Activated naive CD4-positive, alpha-beta T cell treated with anti-CD3 and anti-CD28 coated beads, Interleukin-2, amount 50 U/mL, for 24 hours (primary cell): ENCODE measurements at regions not wholly inside any gene's neighbourhood (a gene's known extent, or its start where the extent isn't known, plus 50 kb on each side); places are given as distances from the start of the nearest gene placed in this dataset.

ENCODE experiments used
- H3K27ac Mint-ChIP-seq: one replicate; pipeline ENCODE4 v1.8.0; 2021; ENCODE audit warnings: mild to moderate bottlenecking, mixed read lengths
- H3K27me3 Mint-ChIP-seq: one replicate; pipeline ENCODE4 v1.8.0; 2021; ENCODE audit warnings: mixed read lengths
- H3K36me3 Mint-ChIP-seq: one replicate; pipeline ENCODE4 v1.8.0; 2021; ENCODE audit warnings: mixed read lengths
- H3K4me1 Mint-ChIP-seq: one replicate; pipeline ENCODE4 v1.8.0; 2021; ENCODE audit warnings: mixed read lengths
- H3K4me3 Mint-ChIP-seq: one replicate; pipeline ENCODE4 v1.8.0; 2021; ENCODE audit warnings: mild to moderate bottlenecking, mixed read lengths
- H3K9me3 Mint-ChIP-seq: one replicate; pipeline ENCODE4 v1.8.0; 2021; ENCODE audit warnings: mixed read lengths

GRCh38 chr1:88462488-88463261 lies 221.4 kb upstream of the PKN2 start:
- Mint-ChIP-seq H3K27me3 (peaks cover 21% of the 10 kb centered on the region), H3K36me3 (no peaks in the 10 kb centered on the region), H3K9me3 (no peaks in the 10 kb centered on the region), H3K4me1 (no peaks in the 10 kb centered on the region), H3K4me3 (no peak overlapping the region), H3K27ac (no peak overlapping the region)

GRCh38 chr1:88463401-88463985 lies 220.6 kb upstream of the PKN2 start:
- H3K27me3 Mint-ChIP-seq, result peaks cover 21% of the 10 kb centered on the region
- no peak overlapping the region for H3K4me3 Mint-ChIP-seq
- no peak overlapping the region for H3K27ac Mint-ChIP-seq
- H3K9me3 Mint-ChIP-seq, result no peaks in the 10 kb centered on the region
- no peaks in the 10 kb centered on the region for H3K36me3 Mint-ChIP-seq
- H3K4me1 Mint-ChIP-seq, result no peaks in the 10 kb centered on the region

DNA sequence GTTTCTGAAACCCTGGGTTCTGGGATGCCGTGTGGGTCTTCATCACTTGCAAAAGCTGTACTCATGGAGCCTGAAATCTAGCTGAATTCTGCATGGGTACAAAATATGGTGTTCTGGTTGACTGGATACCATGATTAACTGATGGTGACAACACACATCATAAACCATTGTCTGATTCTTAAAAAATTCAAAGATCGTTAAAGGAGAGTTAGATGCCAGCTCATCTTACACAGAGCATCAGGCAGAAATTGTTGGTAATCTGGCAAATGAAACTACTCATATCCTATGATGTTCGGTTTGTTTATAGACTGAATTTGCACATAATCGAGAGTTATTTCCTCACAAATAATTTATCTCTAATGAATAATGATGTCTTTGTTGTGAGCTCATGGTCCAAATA lies 218.1 kb upstream of the PKN2 start:
- no peaks in the 10 kb centered on the region for H3K36me3 Mint-ChIP-seq
- H3K4me1 Mint-ChIP-seq, result no peaks in the 10 kb centered on the region
- H3K27me3 Mint-ChIP-seq, result peaks cover 15% of the 10 kb centered on the region
- no peak overlapping the region for H3K27ac Mint-ChIP-seq
- no peaks in the 10 kb centered on the region for H3K9me3 Mint-ChIP-seq
- H3K4me3 Mint-ChIP-seq, result no peak overlapping the region

DNA sequence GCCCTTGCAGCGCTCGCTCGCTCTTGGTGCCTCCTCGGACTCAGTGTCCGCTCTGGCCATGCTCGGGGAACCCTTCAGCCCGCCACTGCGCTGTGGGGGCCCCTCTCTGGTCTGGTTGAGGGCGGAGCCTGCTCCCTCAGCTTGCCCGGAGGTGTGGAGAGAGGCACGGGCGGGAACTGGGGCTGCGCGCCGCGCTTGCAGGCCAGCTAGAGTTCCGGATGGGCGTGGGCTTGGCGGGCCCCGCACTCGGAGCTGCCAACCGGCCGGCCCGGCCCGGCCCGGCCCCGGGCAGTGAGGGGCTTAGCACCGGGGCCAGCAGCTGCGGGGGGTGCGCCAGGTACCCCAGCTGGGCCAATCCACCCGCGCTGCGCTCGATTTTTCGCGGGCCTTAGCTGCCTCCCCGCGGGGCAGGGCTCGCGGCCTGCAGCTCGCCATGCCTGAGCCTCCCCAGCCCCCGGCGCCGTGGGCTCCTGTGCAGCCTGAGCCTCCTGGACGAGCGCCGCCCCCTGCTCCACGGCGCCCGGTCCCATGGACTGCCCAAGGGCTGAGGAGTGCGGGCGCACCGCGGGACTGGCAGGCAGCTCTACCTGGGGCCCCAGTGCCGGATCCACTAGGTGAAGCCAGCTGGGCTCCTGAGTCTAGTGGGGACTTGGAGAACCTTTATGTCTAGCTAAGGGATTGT lies 217.0 kb upstream of the PKN2 start:
- Mint-ChIP-seq H3K27ac (no peak overlapping the region), H3K36me3 (no peaks in the 10 kb centered on the region), H3K27me3 (peaks cover 11% of the 10 kb centered on the region)

GRCh38 chr1:88472298-88472697 lies 211.8 kb upstream of the PKN2 start:
- Mint-ChIP-seq H3K4me3 (no peak overlapping the region), H3K9me3 (no peaks in the 10 kb centered on the region), H3K4me1 (no peaks in the 10 kb centered on the region), H3K27ac (no peak overlapping the region), H3K27me3 (no peaks in the 10 kb centered on the region), H3K36me3 (no peaks in the 10 kb centered on the region)

More for the DNA sequence above, 217.0 kb upstream of the PKN2 start:
- Mint-ChIP-seq H3K9me3 (no peaks in the 10 kb centered on the region), H3K4me3 (no peak overlapping the region), H3K4me1 (no peaks in the 10 kb centered on the region)

- Mint-ChIP-seq H3K9me3 (no peaks in the 10 kb centered on the region), H3K27ac (no peak overlapping the region)
These were observed 211.4 kb upstream of the PKN2 start for GRCh38 chr1:88472714-88473113.

GRCh38 chr1:88474555-88475304 lies 209.3 kb upstream of the PKN2 start:
- H3K27me3 Mint-ChIP-seq, result no peaks in the 10 kb centered on the region
- no peak overlapping the region for H3K27ac Mint-ChIP-seq
- no peaks in the 10 kb centered on the region for H3K9me3 Mint-ChIP-seq
- H3K4me1 Mint-ChIP-seq, result no peaks in the 10 kb centered on the region
- no peaks in the 10 kb centered on the region for H3K36me3 Mint-ChIP-seq
- H3K4me3 Mint-ChIP-seq, result no peak overlapping the region

More at GRCh38 chr1:88472714-88473113, 211.4 kb upstream of the PKN2 start:
- no peaks in the 10 kb centered on the region for H3K36me3 Mint-ChIP-seq
- no peaks in the 10 kb centered on the region for H3K4me1 Mint-ChIP-seq
- no peaks in the 10 kb centered on the region for H3K27me3 Mint-ChIP-seq
- H3K4me3 Mint-ChIP-seq, result no peak overlapping the region

DNA sequence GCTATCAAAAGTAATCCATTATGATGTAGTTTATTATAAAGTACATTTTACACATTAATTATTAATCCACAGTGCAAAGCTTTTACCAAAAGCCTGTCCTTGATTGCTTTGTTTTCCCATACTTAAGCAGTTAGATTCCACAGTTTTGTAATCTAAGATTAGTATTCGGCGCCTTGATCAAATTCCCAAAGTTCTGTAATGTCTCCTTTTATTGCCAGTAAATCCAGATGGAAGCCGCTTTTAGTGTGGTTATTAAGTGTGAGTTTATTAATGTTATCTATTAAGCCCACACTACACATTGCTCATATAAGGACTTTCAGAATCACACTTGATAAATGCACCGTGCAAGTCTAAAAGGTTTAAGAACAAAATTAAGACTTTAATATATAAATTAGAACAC lies 199.2 kb upstream of the PKN2 start:
- no peaks in the 10 kb centered on the region for H3K9me3 Mint-ChIP-seq
- H3K4me1 Mint-ChIP-seq, result no peaks in the 10 kb centered on the region
- H3K27ac Mint-ChIP-seq, result no peak overlapping the region
- H3K27me3 Mint-ChIP-seq, result peaks cover 23% of the 10 kb centered on the region
- no peak overlapping the region for H3K4me3 Mint-ChIP-seq
- no peaks in the 10 kb centered on the region for H3K36me3 Mint-ChIP-seq

GRCh38 chr1:88488237-88488636 lies 195.8 kb upstream of the PKN2 start:
- Mint-ChIP-seq H3K27me3 (peaks cover 16% of the 10 kb centered on the region), H3K36me3 (no peaks in the 10 kb centered on the region), H3K27ac (no peak overlapping the region), H3K4me3 (no peak overlapping the region), H3K9me3 (no peaks in the 10 kb centered on the region), H3K4me1 (no peaks in the 10 kb centered on the region)

DNA sequence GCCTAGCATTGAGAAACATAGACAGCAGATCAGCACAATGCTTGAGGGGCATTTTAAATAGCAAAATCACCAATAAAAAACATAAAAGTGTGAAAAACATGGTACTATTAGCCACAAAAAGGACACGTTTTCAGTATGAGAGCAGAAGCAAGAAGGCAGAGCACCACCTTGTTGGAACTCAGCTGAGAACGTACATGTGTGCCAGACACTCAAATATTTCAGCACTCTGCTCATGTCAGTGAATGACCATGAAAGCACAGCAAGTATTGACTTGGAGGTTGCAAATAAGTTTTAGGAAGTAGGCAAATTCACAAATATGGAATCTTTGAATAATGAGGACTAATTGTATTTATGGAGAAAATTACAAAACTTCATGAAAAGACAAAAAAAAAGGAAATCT lies 193.4 kb upstream of the PKN2 start:
- no peak overlapping the region for H3K4me3 Mint-ChIP-seq
- no peaks in the 10 kb centered on the region for H3K9me3 Mint-ChIP-seq

DNA sequence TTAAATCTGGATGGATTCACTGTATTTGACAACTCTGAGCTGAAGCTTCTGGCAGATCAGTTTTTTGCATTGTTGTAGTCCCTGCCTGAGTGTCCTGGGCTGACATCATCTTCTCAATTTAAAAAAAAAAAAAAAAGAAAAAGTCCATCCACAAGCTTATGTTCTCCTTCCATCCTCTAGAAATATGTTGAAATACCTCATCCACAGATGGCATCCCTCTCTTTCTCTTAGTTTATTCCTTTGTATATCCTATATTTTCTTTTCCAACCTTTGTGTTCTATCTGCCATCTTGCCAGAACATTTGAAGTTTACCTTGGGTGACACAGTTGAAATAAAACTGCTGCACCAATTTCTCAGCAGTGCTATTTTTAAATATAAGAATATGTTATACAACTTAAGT lies 184.4 kb upstream of the PKN2 start:
- H3K9me3 Mint-ChIP-seq, result no peaks in the 10 kb centered on the region
- H3K4me3 Mint-ChIP-seq, result no peak overlapping the region
- H3K27ac Mint-ChIP-seq, result no peak overlapping the region
- H3K4me1 Mint-ChIP-seq, result no peaks in the 10 kb centered on the region
- peaks cover 10% of the 10 kb centered on the region for H3K27me3 Mint-ChIP-seq
- no peaks in the 10 kb centered on the region for H3K36me3 Mint-ChIP-seq

More for the DNA sequence above, 193.4 kb upstream of the PKN2 start:
- Mint-ChIP-seq H3K36me3 (no peaks in the 10 kb centered on the region), H3K27ac (no peak overlapping the region), H3K27me3 (peaks cover 10% of the 10 kb centered on the region), H3K4me1 (no peaks in the 10 kb centered on the region)

GRCh38 chr1:88502886-88503285 lies 181.2 kb upstream of the PKN2 start:
- Mint-ChIP-seq H3K27me3 (peaks cover 10% of the 10 kb centered on the region), H3K4me3 (no peak overlapping the region), H3K9me3 (no peaks in the 10 kb centered on the region), H3K4me1 (no peaks in the 10 kb centered on the region), H3K27ac (no peak overlapping the region), H3K36me3 (no peaks in the 10 kb centered on the region)

DNA sequence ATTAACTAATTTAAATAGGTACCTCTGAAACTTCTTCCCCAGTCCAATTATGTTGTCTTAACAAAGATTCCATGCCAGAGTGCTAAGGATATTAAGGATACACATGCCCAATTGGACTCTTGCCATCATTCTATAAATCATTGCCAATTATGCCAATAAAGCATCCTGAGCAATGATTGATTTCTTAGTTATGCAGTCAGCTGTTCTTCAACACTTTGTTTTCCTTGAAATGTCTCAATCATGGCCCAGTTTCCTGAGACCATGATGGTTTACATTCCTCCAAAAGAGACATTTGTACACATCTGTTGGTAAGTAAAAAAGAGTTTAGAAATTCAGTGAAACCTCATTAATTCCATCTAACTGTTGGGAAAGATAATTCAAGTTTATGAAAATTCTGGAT lies 180.4 kb upstream of the PKN2 start:
- Mint-ChIP-seq H3K4me3 (no peak overlapping the region), H3K27me3 (peaks cover 10% of the 10 kb centered on the region), H3K9me3 (no peaks in the 10 kb centered on the region), H3K36me3 (no peaks in the 10 kb centered on the region), H3K27ac (no peak overlapping the region), H3K4me1 (no peaks in the 10 kb centered on the region)

- no peak overlapping the region for H3K27ac Mint-ChIP-seq
- no peaks in the 10 kb centered on the region for H3K36me3 Mint-ChIP-seq
- H3K4me3 Mint-ChIP-seq, result no peak overlapping the region
- H3K9me3 Mint-ChIP-seq, result no peaks in the 10 kb centered on the region
- no peaks in the 10 kb centered on the region for H3K4me1 Mint-ChIP-seq
- H3K27me3 Mint-ChIP-seq, result peaks cover 6% of the 10 kb centered on the region
These were observed 179.5 kb upstream of the PKN2 start for GRCh38 chr1:88504601-88505000.

DNA sequence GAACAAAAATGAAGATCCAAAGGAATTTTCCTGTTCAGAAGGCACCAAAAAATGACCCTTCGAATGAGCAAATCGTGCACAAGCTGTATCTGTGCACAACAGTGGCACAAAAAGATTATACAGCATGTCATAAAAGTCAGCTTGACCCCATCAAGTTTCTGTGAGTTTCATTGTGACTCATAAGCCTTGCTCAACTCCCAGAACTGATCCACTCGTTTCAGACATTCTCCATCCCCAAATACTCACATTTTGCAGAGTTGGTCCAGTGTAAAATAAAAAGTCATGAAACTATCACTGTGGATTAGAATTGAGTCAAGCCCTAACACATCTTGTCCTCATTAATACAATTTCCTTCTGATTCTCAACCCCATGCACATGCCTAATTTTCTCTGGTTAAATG lies 174.7 kb upstream of the PKN2 start:
- Mint-ChIP-seq H3K27ac (no peak overlapping the region), H3K9me3 (no peaks in the 10 kb centered on the region), H3K36me3 (no peaks in the 10 kb centered on the region), H3K4me3 (no peak overlapping the region), H3K27me3 (peaks cover 2% of the 10 kb centered on the region), H3K4me1 (no peaks in the 10 kb centered on the region)
